ENCODE measurements at regions not wholly inside any gene's neighbourhood (a gene's known extent, or its start where the extent isn't known, plus 50 kb on each side); places are given as distances from the start of the nearest gene placed in this dataset.

- Histone ChIP-seq H4K20me1 (ENCODE audit: control insufficient read depth, extremely low read depth, insufficient read depth, low read length) (no peaks in the 10 kb centered on the region), H3K4me3 (replicated peaks in 1 of 4; ENCODE audit: control extremely low read depth in 1 of 4, insufficient read depth in 1 of 4, low read depth in 3 of 4, low read length in 4 of 4) (no peak overlapping the region), H2AFZ (ENCODE audit: low read length) (no peak overlapping the region), H3K4me2 (ENCODE audit: extremely low read depth, insufficient read depth, low read length) (no peak overlapping the region), H3K36me3 (ENCODE audit: control insufficient read depth, insufficient read depth, low read length) (no peaks in the 10 kb centered on the region), H3K27me3 (ENCODE audit: control insufficient read depth, insufficient read depth, low read length) (no peaks in the 10 kb centered on the region), H3K9ac (ENCODE audit: insufficient read depth, low read length) (no peak overlapping the region), H3K4me1 (ENCODE audit: control insufficient read depth, extremely low read depth, insufficient read depth, low read length) (no peaks in the 10 kb centered on the region), H3K9me3 (ENCODE audit: control insufficient read depth, insufficient read depth, low read depth, low read length) (no peaks in the 10 kb centered on the region), H3K79me2 (ENCODE audit: control insufficient read depth, insufficient read depth, low read length) (no peaks in the 10 kb centered on the region), H3K27ac (ENCODE audit: insufficient read depth, low read length) (no peak overlapping the region)
- DNase-seq (ENCODE audit: low read depth in 2 of 2) = no peak
- TF ChIP-seq CTCF (conservative IDR thresholded peaks at IDR 0.05 in 1 of 2, IDR thresholded peaks at IDR 0.05 in 1 of 2; ENCODE audit: low read depth in 1 of 2, low read length in 2 of 2) (no peak), EZH2 (IDR thresholded peaks at IDR 0.05; ENCODE audit: low read length, missing control alignments) (no peak)
These were observed 142.6 kb upstream of the ALKAL2 start for GRCh38 chr2:430291-431040.

- TF ChIP-seq CTCF (conservative IDR thresholded peaks at IDR 0.05 in 1 of 2, IDR thresholded peaks at IDR 0.05 in 1 of 2; ENCODE audit: low read depth in 1 of 2, low read length in 2 of 2) (no peak), EZH2 (IDR thresholded peaks at IDR 0.05; ENCODE audit: low read length, missing control alignments) (no peak)
- Histone ChIP-seq H3K4me3 (replicated peaks in 1 of 4; ENCODE audit: control extremely low read depth in 1 of 4, insufficient read depth in 1 of 4, low read depth in 3 of 4, low read length in 4 of 4) (no peak overlapping the region), H3K27me3 (ENCODE audit: control insufficient read depth, insufficient read depth, low read length) (no peaks in the 10 kb centered on the region), H3K9me3 (ENCODE audit: control insufficient read depth, insufficient read depth, low read depth, low read length) (no peaks in the 10 kb centered on the region), H3K9ac (ENCODE audit: insufficient read depth, low read length) (no peak overlapping the region), H3K4me2 (ENCODE audit: extremely low read depth, insufficient read depth, low read length) (no peak overlapping the region), H3K79me2 (ENCODE audit: control insufficient read depth, insufficient read depth, low read length) (no peaks in the 10 kb centered on the region), H3K27ac (ENCODE audit: insufficient read depth, low read length) (no peak overlapping the region), H2AFZ (ENCODE audit: low read length) (no peak overlapping the region), H3K4me1 (ENCODE audit: control insufficient read depth, extremely low read depth, insufficient read depth, low read length) (no peaks in the 10 kb centered on the region), H3K36me3 (ENCODE audit: control insufficient read depth, insufficient read depth, low read length) (no peaks in the 10 kb centered on the region), H4K20me1 (ENCODE audit: control insufficient read depth, extremely low read depth, insufficient read depth, low read length) (no peaks in the 10 kb centered on the region)
- DNase-seq (ENCODE audit: low read depth in 2 of 2) = no peak
These were observed 141.8 kb upstream of the ALKAL2 start for GRCh38 chr2:429575-430254.

- H3K27me3 ChIP-seq (ENCODE audit: control insufficient read depth, insufficient read depth, low read length) = no peaks in the 10 kb centered on the region
- H3K4me1 ChIP-seq (ENCODE audit: control insufficient read depth, extremely low read depth, insufficient read depth, low read length) = no peaks in the 10 kb centered on the region
- no peak for TF ChIP-seq EZH2 (IDR thresholded peaks at IDR 0.05; ENCODE audit: low read length, missing control alignments)
- no peak for TF ChIP-seq CTCF (conservative IDR thresholded peaks at IDR 0.05 in 1 of 2, IDR thresholded peaks at IDR 0.05 in 1 of 2; ENCODE audit: low read depth in 1 of 2, low read length in 2 of 2)
- no peak overlapping the region for H3K4me2 ChIP-seq (ENCODE audit: extremely low read depth, insufficient read depth, low read length)
- no peaks in the 10 kb centered on the region for H3K9me3 ChIP-seq (ENCODE audit: control insufficient read depth, insufficient read depth, low read depth, low read length)
- H2AFZ ChIP-seq (ENCODE audit: low read length) = no peak overlapping the region
- no peaks in the 10 kb centered on the region for H3K36me3 ChIP-seq (ENCODE audit: control insufficient read depth, insufficient read depth, low read length)
- no peaks in the 10 kb centered on the region for H3K79me2 ChIP-seq (ENCODE audit: control insufficient read depth, insufficient read depth, low read length)
- no peaks in the 10 kb centered on the region for H4K20me1 ChIP-seq (ENCODE audit: control insufficient read depth, extremely low read depth, insufficient read depth, low read length)
- no peak overlapping the region for H3K27ac ChIP-seq (ENCODE audit: insufficient read depth, low read length)
- no peak for DNase-seq (ENCODE audit: low read depth in 2 of 2)
- H3K4me3 ChIP-seq (replicated peaks in 1 of 4; ENCODE audit: control extremely low read depth in 1 of 4, insufficient read depth in 1 of 4, low read depth in 3 of 4, low read length in 4 of 4) = no peak overlapping the region
- no peak overlapping the region for H3K9ac ChIP-seq (ENCODE audit: insufficient read depth, low read length)
These were observed 141.3 kb upstream of the ALKAL2 start for GRCh38 chr2:429142-429541.
